Spleen (tissue), 11 donors: ENCODE measurements at regions not wholly inside any gene's neighbourhood (a gene's known extent, or its start where the extent isn't known, plus 50 kb on each side); places are given as distances from the start of the nearest gene placed in this dataset.
"Not testable (repeated sequence)": the region's sequence is repeated elsewhere in the genome, so short reads cannot be mapped to it uniquely, and the experiment has no call there.

Experiments used
- DNase-seq: peaks from one replicate; pipeline ENCODE4 v3.0.0-alpha.2; 2020
- H3K27ac ChIP-seq, 8 donors: fragments of 200-600 bp; sonication (generic) in 7 of 8; 1 replicate in 4 of 8; 2 replicates in 4 of 8; pipeline versions ENCODE4 v1.5.0 to v1.8.0; 2016 to 2021; ENCODE audit warnings: inconsistent platforms in 4 of 8, mild to moderate bottlenecking in 4 of 8, moderate library complexity in 1 of 8
- H3K27me3 ChIP-seq, 7 donors: fragments of 200-600 bp; sonication (generic) in 6 of 7; replicated peaks in 1 of 7; 1 replicate in 4 of 7; 2 replicates in 3 of 7; pipeline versions ENCODE4 v1.5.0 to v1.8.0; 2016 to 2021; ENCODE audit warnings: inconsistent platforms in 3 of 7, mild to moderate bottlenecking in 1 of 7
- H3K36me3 ChIP-seq, 6 donors: fragments of 200-600 bp; sonication (generic) in 5 of 6; 1 replicate in 4 of 6; 2 replicates in 2 of 6; pipeline versions ENCODE4 v1.5.0 to v1.8.0; 2016 to 2021; ENCODE audit warnings: inconsistent platforms in 2 of 6
- H3K4me1 ChIP-seq, 6 donors: fragments of 200-600 bp; sonication (generic) in 5 of 6; 1 replicate in 3 of 6; 2 replicates in 3 of 6; pipeline versions ENCODE4 v1.5.0 to v1.8.0; 2016 to 2021; ENCODE audit warnings: inconsistent platforms in 3 of 6
- H3K4me3 ChIP-seq, 8 donors: fragments of 200-600 bp; sonication (generic) in 7 of 8; 1 replicate in 4 of 8; 2 replicates in 4 of 8; pipeline versions ENCODE4 v1.5.0 to v1.8.0; 2016 to 2021; ENCODE audit warnings: inconsistent platforms in 4 of 8, mild to moderate bottlenecking in 4 of 8, moderate library complexity in 2 of 8
- H3K9me3 ChIP-seq, 8 donors: fragments of 200-600 bp; sonication (generic) in 7 of 8; 1 replicate in 4 of 8; 2 replicates in 4 of 8; pipeline versions ENCODE4 v1.5.0 to v1.8.0; 2016 to 2021; ENCODE audit warnings: inconsistent platforms in 4 of 8
- CTCF ChIP-seq, 11 experiments: fragments of 200-600 bp in 7 of 11; fragments of 450-650 bp in 4 of 11; sonication (generic) in 4 of 11; IDR thresholded peaks in 8 of 11; conservative IDR thresholded peaks in 3 of 11; 1 replicate in 7 of 11; 2 replicates in 4 of 11; pipeline versions ENCODE4 v1.4.0 to v1.8.0; 2016 to 2021; ENCODE audit warnings: antibody characterized with exemption in 11 of 11, inconsistent platforms in 4 of 11, mild to moderate bottlenecking in 1 of 11
- POLR2A ChIP-seq, 3 donors: fragments of 450-650 bp; IDR thresholded peaks; one replicate each; pipeline ENCODE4 v1.5.1; 2017; ENCODE audit warnings: antibody characterized with exemption in 3 of 3, mild to moderate bottlenecking in 1 of 3
- POLR2AphosphoS5 ChIP-seq, 3 donors: sonication (generic); formaldehyde crosslinking; IDR thresholded peaks; one replicate each; pipeline ENCODE4 v1.5.1; 2017; ENCODE audit warnings: antibody characterized with exemption in 3 of 3
- WGBS, 5 donors: extraction: QIAGEN DNeasy Blood & Tissue Kit in 3 of 5; methylation state at CpG; one replicate each; pipeline versions ENCODE4 v1.1.5 to v1.1.7; 2013 to 2018; 5-methylcytosine and 5-hydroxymethylcytosine counted together
- intact Hi-C: fragments of 100-400 bp; cut with DNase I; formaldehyde crosslinking; loops from one replicate; pipeline ENCODE4 v1.15.0; 2023; ENCODE audit warnings: low total_unique reads
- donor health status: healthy with polysubstance abuse.
- donor health status: DM: no; HTN: no; CAD: no; lungs with moderate emphysema.
- donor health status: DM: no; HTN: no; CAD: no.
- donor health status: Bipolar disorder and iron deficiency.
- donor health status: healthy.
- donor health status: DM: no; HTN: no; CAD: no.
- donor health status: DM: yes; HTN: yes; CAD: no.

- H3K27ac ChIP-seq, result no peak overlapping the region
- H3K9me3 ChIP-seq, result peaks cover 0 to 17% (median 2%) of the 10 kb centered on the region in 8 donors
- intact Hi-C loops, result no loop called here
- no peaks in the 10 kb centered on the region for H3K36me3 ChIP-seq
- WGBS, 5 donors, result 65 to 70% (median 69%) methylated on average over 4 of the region's 4 CpGs
- H3K27me3 ChIP-seq, result no peaks in the 10 kb centered on the region
- no peaks in the 10 kb centered on the region for H3K4me1 ChIP-seq
- DNase-seq, result no peak
- TF ChIP-seq POLR2A (IDR thresholded peaks at IDR 0.05), result no peak
- no peak for TF ChIP-seq CTCF (IDR thresholded peaks at IDR 0.05 in 8 of 11, conservative IDR thresholded peaks at IDR 0.05 in 3 of 11)
- TF ChIP-seq POLR2AphosphoS5 (IDR thresholded peaks at IDR 0.05), result no peak
- H3K4me3 ChIP-seq, result no peak overlapping the region
These were observed 928.7 kb downstream of the KCNJ2 start for GRCh38 chr17:71098071-71098470.

- Histone ChIP-seq H3K4me1 (no peaks in the 10 kb centered on the region), H3K27ac (no peak overlapping the region), H3K27me3 (no peaks in the 10 kb centered on the region), H3K9me3 (peaks cover 0 to 6% (median 0%) of the 10 kb centered on the region in 8 donors), H3K36me3 (no peaks in the 10 kb centered on the region), H3K4me3 (no peak overlapping the region)
- intact Hi-C loops, result no loop called here
- 54 to 66% (median 59%) methylated on average over 5 of the region's 5 CpGs for WGBS, 5 donors
- DNase-seq, result no peak
- TF ChIP-seq POLR2A (IDR thresholded peaks at IDR 0.05) (no peak), POLR2AphosphoS5 (IDR thresholded peaks at IDR 0.05) (no peak), CTCF (IDR thresholded peaks at IDR 0.05 in 8 of 11, conservative IDR thresholded peaks at IDR 0.05 in 3 of 11) (no peak)
These were observed 929.8 kb downstream of the KCNJ2 start for GRCh38 chr17:71099003-71099714.

- H3K27ac ChIP-seq, result no peak overlapping the region
- no peaks in the 10 kb centered on the region for H3K9me3 ChIP-seq
- no peaks in the 10 kb centered on the region for H3K4me1 ChIP-seq
- DNase-seq, result no peak
- TF ChIP-seq POLR2AphosphoS5 (IDR thresholded peaks at IDR 0.05), result no peak
- TF ChIP-seq CTCF (IDR thresholded peaks at IDR 0.05 in 8 of 11, conservative IDR thresholded peaks at IDR 0.05 in 3 of 11), result no peak
- no peak for TF ChIP-seq POLR2A (IDR thresholded peaks at IDR 0.05)
- no peak overlapping the region for H3K4me3 ChIP-seq
- no peaks in the 10 kb centered on the region for H3K27me3 ChIP-seq
- no peaks in the 10 kb centered on the region for H3K36me3 ChIP-seq
- intact Hi-C loops, result no loop called here
These were observed 933.4 kb downstream of the KCNJ2 start for GRCh38 chr17:71102777-71103176.

GRCh38 chr17:71104225-71104624 is 934.9 kb downstream of the KCNJ2 start:
- Histone ChIP-seq H3K9me3 (no peaks in the 10 kb centered on the region), H3K36me3 (no peaks in the 10 kb centered on the region), H3K4me3 (no peak overlapping the region), H3K27ac (no peak overlapping the region), H3K4me1 (no peaks in the 10 kb centered on the region), H3K27me3 (no peaks in the 10 kb centered on the region)
- no peak for DNase-seq
- no peak for TF ChIP-seq POLR2AphosphoS5 (IDR thresholded peaks at IDR 0.05)
- intact Hi-C loops, result no loop called here

- H3K27ac ChIP-seq, H3K9me3 ChIP-seq, H3K4me3 ChIP-seq, DNase-seq, H3K36me3 ChIP-seq, H3K4me1 ChIP-seq, H3K27me3 ChIP-seq, intact Hi-C loops: not testable (repeated sequence)
These were observed 936.7 kb downstream of the KCNJ2 start for GRCh38 chr17:71106056-71106455.
